Erythroblast (primary cell): ENCODE measurements at regions not wholly inside any gene's neighbourhood (a gene's known extent, or its start where the extent isn't known, plus 50 kb on each side); places are given as distances from the start of the nearest gene placed in this dataset.

Experiments
- GATA1 ChIP-seq: IDR thresholded peaks from 2 replicates; pipeline ENCODE4 v1.6.1; 2011; ENCODE audit warnings: low read depth, mild to moderate bottlenecking, control low read depth, low read length, moderate library complexity
- POLR2A ChIP-seq: IDR thresholded peaks from 2 replicates; pipeline ENCODE4 v1.6.1; 2011; ENCODE audit warnings: mild to moderate bottlenecking, low read length

DNA sequence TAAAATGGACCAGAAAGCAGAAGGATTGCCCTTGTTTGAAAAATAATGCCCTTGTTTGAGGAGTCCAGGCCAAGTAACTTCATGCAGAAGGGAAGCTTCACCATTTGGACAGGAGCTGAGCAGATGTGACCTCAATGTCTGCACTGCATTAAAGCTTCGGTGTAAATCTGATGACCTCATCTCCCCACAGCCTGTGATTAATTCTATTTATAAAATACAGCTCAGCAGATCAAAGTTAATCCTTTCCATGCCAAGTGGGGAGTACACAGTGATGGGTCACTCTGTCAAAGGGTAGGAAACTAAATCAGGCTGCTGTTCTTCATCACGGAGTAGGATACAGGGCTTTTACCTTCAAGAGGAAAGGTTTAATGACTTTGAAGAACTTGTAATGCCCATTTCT lies 533.7 kb downstream of the RPS29 start:
- TF ChIP-seq POLR2A: no peak
- TF ChIP-seq GATA1: no peak
